ENCODE measurements at regions not wholly inside any gene's neighbourhood (a gene's known extent, or its start where the extent isn't known, plus 50 kb on each side); places are given as distances from the start of the nearest gene placed in this dataset.
"Not testable (repeated sequence)": the region's sequence is repeated elsewhere in the genome, so short reads cannot be mapped to it uniquely, and the experiment has no call there.

- TF ChIP-seq CTCF (optimal IDR thresholded peaks at IDR 0.05 in 1 of 3, IDR thresholded peaks at IDR 0.05 in 1 of 3, conservative IDR thresholded peaks at IDR 0.05 in 1 of 3; ENCODE audit: extremely low read depth in 1 of 3, insufficient read depth in 2 of 3, low read length in 3 of 3); EZH2 (IDR thresholded peaks at IDR 0.05; ENCODE audit: low read length): not testable (repeated sequence)
Measured at GRCh38 chr9:42782201-42782600, 598.7 kb downstream of the SPATA31A6 start.
